Ishikawa (cell line): ENCODE measurements at regions not wholly inside any gene's neighbourhood (a gene's known extent, or its start where the extent isn't known, plus 50 kb on each side); places are given as distances from the start of the nearest gene placed in this dataset.

ENCODE experiments used
- CEBPB ChIP-seq: IDR thresholded peaks from 2 replicates; pipeline ENCODE4 v1.6.1; 2012
- CREB1 ChIP-seq: IDR thresholded peaks from 2 replicates; pipeline ENCODE4 v1.6.1; 2012; ENCODE audit warnings: low read depth
- EGR1 ChIP-seq: IDR thresholded peaks from 2 replicates; pipeline ENCODE4 v1.6.1; 2012
- EP300 ChIP-seq: IDR thresholded peaks from 2 replicates; pipeline ENCODE4 v1.6.1; 2012; ENCODE audit warnings: borderline replicate concordance
- RAD21 ChIP-seq: IDR thresholded peaks from 2 replicates; pipeline ENCODE4 v1.6.1; 2012; ENCODE audit warnings: low read depth
- REST ChIP-seq: IDR thresholded peaks from 2 replicates; pipeline ENCODE4 v1.6.1; 2012; ENCODE audit warnings: low read depth, mild to moderate bottlenecking
- TAF1 ChIP-seq: IDR thresholded peaks from 2 replicates; pipeline ENCODE4 v1.6.1; 2012; ENCODE audit warnings: low read depth, mild to moderate bottlenecking
- TF ChIP-seq, protein P1 (sequence below): IDR thresholded peaks from 2 replicates; pipeline ENCODE4 v1.6.1; 2012

DNA sequence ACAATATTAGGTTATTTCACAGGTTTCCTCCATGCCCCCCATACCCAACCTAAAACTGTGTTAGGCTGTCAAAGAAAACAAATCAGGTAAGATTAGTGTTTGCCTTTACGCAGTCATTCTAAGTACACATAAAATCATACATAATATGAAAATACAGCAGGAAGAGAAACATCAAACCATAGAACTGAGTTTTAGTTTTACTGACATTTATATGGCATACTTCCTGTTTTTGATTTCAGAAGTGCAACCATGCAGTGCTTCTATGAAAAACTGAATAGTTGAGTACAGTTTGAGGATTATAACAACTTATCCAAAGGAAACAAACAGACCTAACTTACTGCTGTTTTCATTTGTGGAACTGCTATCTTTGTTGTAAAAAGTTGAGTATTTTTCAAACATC lies 91.3 kb downstream of the KCNRG start:
- TF ChIP-seq CEBPB: no peak
- TF ChIP-seq EGR1: no peak
- no peak for TF ChIP-seq RAD21
- TF ChIP-seq CREB1: no peak
- no peak for TF ChIP-seq TAF1
- no peak for TF ChIP-seq EP300
- TF ChIP-seq REST: no peak
- TF ChIP-seq, protein P1, sequence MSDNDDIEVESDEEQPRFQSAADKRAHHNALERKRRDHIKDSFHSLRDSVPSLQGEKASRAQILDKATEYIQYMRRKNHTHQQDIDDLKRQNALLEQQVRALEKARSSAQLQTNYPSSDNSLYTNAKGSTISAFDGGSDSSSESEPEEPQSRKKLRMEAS: no peak
